ENCODE measurements at regions not wholly inside any gene's neighbourhood (a gene's known extent, or its start where the extent isn't known, plus 50 kb on each side); places are given as distances from the start of the nearest gene placed in this dataset.
"Not testable (repeated sequence)": the region's sequence is repeated elsewhere in the genome, so short reads cannot be mapped to it uniquely, and the experiment has no call there.

DNA sequence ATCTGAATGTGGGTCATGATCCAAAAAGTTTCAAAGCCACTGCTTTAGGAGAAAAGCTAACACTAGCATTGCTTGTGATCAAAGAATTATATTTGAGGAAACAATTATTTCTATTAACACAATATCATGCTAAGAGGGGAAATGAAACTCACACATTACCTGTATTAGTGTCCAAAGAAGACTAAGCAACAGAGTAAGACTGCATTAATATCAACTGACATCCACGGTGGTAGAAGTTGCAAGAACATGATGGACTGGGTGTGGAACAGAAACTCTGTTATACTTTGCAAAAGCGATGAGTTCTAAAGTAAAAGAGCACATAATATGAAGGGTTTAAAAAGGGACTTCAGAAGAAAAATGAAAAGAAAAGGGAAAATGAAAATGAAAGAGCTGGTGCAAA lies 648.3 kb upstream of the NECTIN3 start:
- no peak for DNase-seq (ENCODE audit: low read depth in 1 of 2, low spot score in 1 of 2)
- no peak overlapping the region for H3K4me3 ChIP-seq (replicated peaks; ENCODE audit: insufficient read depth, low read length)
- no peak overlapping the region for H3K27ac ChIP-seq (replicated peaks)
- TF ChIP-seq GABPA (IDR thresholded peaks at IDR 0.05; ENCODE audit: low read depth), result no peak
- TF ChIP-seq SPI1 (IDR thresholded peaks at IDR 0.05; ENCODE audit: borderline replicate concordance, low read depth), result no peak
- TF ChIP-seq, protein P1, sequence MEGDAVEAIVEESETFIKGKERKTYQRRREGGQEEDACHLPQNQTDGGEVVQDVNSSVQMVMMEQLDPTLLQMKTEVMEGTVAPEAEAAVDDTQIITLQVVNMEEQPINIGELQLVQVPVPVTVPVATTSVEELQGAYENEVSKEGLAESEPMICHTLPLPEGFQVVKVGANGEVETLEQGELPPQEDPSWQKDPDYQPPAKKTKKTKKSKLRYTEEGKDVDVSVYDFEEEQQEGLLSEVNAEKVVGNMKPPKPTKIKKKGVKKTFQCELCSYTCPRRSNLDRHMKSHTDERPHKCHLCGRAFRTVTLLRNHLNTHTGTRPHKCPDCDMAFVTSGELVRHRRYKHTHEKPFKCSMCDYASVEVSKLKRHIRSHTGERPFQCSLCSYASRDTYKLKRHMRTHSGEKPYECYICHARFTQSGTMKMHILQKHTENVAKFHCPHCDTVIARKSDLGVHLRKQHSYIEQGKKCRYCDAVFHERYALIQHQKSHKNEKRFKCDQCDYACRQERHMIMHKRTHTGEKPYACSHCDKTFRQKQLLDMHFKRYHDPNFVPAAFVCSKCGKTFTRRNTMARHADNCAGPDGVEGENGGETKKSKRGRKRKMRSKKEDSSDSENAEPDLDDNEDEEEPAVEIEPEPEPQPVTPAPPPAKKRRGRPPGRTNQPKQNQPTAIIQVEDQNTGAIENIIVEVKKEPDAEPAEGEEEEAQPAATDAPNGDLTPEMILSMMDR (IDR thresholded peaks at IDR 0.05; ENCODE audit: insufficient read depth, low read length), result no peak
- TF ChIP-seq, protein P2, sequence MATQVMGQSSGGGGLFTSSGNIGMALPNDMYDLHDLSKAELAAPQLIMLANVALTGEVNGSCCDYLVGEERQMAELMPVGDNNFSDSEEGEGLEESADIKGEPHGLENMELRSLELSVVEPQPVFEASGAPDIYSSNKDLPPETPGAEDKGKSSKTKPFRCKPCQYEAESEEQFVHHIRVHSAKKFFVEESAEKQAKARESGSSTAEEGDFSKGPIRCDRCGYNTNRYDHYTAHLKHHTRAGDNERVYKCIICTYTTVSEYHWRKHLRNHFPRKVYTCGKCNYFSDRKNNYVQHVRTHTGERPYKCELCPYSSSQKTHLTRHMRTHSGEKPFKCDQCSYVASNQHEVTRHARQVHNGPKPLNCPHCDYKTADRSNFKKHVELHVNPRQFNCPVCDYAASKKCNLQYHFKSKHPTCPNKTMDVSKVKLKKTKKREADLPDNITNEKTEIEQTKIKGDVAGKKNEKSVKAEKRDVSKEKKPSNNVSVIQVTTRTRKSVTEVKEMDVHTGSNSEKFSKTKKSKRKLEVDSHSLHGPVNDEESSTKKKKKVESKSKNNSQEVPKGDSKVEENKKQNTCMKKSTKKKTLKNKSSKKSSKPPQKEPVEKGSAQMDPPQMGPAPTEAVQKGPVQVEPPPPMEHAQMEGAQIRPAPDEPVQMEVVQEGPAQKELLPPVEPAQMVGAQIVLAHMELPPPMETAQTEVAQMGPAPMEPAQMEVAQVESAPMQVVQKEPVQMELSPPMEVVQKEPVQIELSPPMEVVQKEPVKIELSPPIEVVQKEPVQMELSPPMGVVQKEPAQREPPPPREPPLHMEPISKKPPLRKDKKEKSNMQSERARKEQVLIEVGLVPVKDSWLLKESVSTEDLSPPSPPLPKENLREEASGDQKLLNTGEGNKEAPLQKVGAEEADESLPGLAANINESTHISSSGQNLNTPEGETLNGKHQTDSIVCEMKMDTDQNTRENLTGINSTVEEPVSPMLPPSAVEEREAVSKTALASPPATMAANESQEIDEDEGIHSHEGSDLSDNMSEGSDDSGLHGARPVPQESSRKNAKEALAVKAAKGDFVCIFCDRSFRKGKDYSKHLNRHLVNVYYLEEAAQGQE (IDR thresholded peaks at IDR 0.05; ENCODE audit: insufficient replicate concordance, low read depth), result no peak
- TF ChIP-seq POLR2AphosphoS5 (IDR thresholded peaks at IDR 0.05; ENCODE audit: low read depth), result no peak
- H3K27me3 ChIP-seq (ENCODE audit: insufficient read depth, poor library complexity, severe bottlenecking), result no peaks in the 10 kb centered on the region

GRCh38 chr3:110430146-110430545 lies 641.5 kb upstream of the NECTIN3 start:
- Histone ChIP-seq H3K27me3 (ENCODE audit: insufficient read depth, poor library complexity, severe bottlenecking) (no peaks in the 10 kb centered on the region), H3K27ac (replicated peaks) (no peak overlapping the region), H3K4me3 (replicated peaks; ENCODE audit: insufficient read depth, low read length) (no peak overlapping the region)
- DNase-seq (ENCODE audit: low read depth in 1 of 2, low spot score in 1 of 2), result no peak
- TF ChIP-seq POLR2AphosphoS5 (IDR thresholded peaks at IDR 0.05; ENCODE audit: low read depth), result no peak
- TF ChIP-seq, protein P1 (IDR thresholded peaks at IDR 0.05; ENCODE audit: insufficient read depth, low read length), result no peak
- TF ChIP-seq SPI1 (IDR thresholded peaks at IDR 0.05; ENCODE audit: borderline replicate concordance, low read depth), result no peak
- TF ChIP-seq, protein P2 (IDR thresholded peaks at IDR 0.05; ENCODE audit: insufficient replicate concordance, low read depth), result no peak
- TF ChIP-seq GABPA (IDR thresholded peaks at IDR 0.05; ENCODE audit: low read depth), result no peak

- no peak for DNase-seq (ENCODE audit: low read depth in 1 of 2, low spot score in 1 of 2)
- Histone ChIP-seq H3K27me3 (ENCODE audit: insufficient read depth, poor library complexity, severe bottlenecking) (no peaks in the 10 kb centered on the region), H3K4me3 (replicated peaks; ENCODE audit: insufficient read depth, low read length) (no peak overlapping the region), H3K27ac (replicated peaks) (no peak overlapping the region)
- TF ChIP-seq, protein P1 (IDR thresholded peaks at IDR 0.05; ENCODE audit: insufficient read depth, low read length), result no peak
- TF ChIP-seq SPI1 (IDR thresholded peaks at IDR 0.05; ENCODE audit: borderline replicate concordance, low read depth), result no peak
- no peak for TF ChIP-seq GABPA (IDR thresholded peaks at IDR 0.05; ENCODE audit: low read depth)
- TF ChIP-seq POLR2AphosphoS5 (IDR thresholded peaks at IDR 0.05; ENCODE audit: low read depth), result no peak
- TF ChIP-seq, protein P2 (IDR thresholded peaks at IDR 0.05; ENCODE audit: insufficient replicate concordance, low read depth), result no peak
These were observed 635.4 kb upstream of the NECTIN3 start for GRCh38 chr3:110436209-110436608.

DNA sequence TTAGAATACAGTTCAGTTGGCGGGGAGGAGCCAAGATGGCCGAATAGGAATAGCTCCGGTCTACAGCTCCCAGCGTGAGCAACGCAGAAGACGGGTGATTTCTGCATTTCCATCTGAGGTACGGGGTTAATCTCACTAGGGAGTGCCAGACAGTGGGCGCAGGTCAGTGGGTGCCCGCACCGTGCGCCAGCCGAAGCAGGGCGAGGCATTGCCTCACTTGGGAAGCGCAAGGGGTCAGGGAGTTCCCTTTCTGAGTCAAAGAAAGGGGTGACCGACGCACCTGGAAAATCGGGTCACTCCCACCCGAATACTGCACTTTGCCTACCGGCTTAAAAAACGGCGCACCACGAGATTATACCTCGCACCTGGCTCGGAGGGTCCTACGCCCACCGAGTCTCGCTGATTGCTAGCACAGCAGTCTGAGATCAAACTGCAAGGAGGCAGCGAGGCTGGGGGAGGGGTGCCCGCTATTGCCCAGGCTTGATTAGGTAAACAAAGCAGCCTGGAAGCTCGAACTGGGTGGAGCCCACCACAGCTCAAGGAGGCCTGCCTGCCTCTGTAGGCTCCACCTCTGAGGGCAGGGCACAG lies 631.5 kb upstream of the NECTIN3 start:
- H3K27ac ChIP-seq (replicated peaks); H3K27me3 ChIP-seq (ENCODE audit: insufficient read depth, poor library complexity, severe bottlenecking); H3K4me3 ChIP-seq (replicated peaks; ENCODE audit: insufficient read depth, low read length); DNase-seq (ENCODE audit: low read depth in 1 of 2, low spot score in 1 of 2): not testable (repeated sequence)
